ENCODE measurements at regions not wholly inside any gene's neighbourhood (a gene's known extent, or its start where the extent isn't known, plus 50 kb on each side); places are given as distances from the start of the nearest gene placed in this dataset.

- Histone ChIP-seq H3K36me3 (ENCODE audit: control insufficient read depth, insufficient read depth, low read length, severe bottlenecking) (no peaks in the 10 kb centered on the region), H3K4me3 (ENCODE audit: low read length) (no peak overlapping the region), H3K9ac (ENCODE audit: low read length) (no peak overlapping the region), H3K4me1 (ENCODE audit: control insufficient read depth, insufficient read depth, low read length) (peaks cover 20% of the 10 kb centered on the region), H3K27me3 (replicated peaks; ENCODE audit: control insufficient read depth, insufficient read depth, low read length) (no peaks in the 10 kb centered on the region), H3K9me3 (ENCODE audit: control insufficient read depth, low read length) (peaks cover 11% of the 10 kb centered on the region)
- DNase-seq (ENCODE audit: low read depth), result no peak
These were observed 129.7 kb downstream of the SNX19 start for GRCh38 chr11:130786586-130786985.

GRCh38 chr11:130787092-130787616 is 129.1 kb downstream of the SNX19 start:
- no peak overlapping the region for H3K9ac ChIP-seq (ENCODE audit: low read length)
- no peaks in the 10 kb centered on the region for H3K27me3 ChIP-seq (replicated peaks; ENCODE audit: control insufficient read depth, insufficient read depth, low read length)
- H3K36me3 ChIP-seq (ENCODE audit: control insufficient read depth, insufficient read depth, low read length, severe bottlenecking), result no peaks in the 10 kb centered on the region
- peaks cover 15% of the 10 kb centered on the region for H3K4me1 ChIP-seq (ENCODE audit: control insufficient read depth, insufficient read depth, low read length)
- H3K9me3 ChIP-seq (ENCODE audit: control insufficient read depth, low read length), result peaks cover 11% of the 10 kb centered on the region
- no peak overlapping the region for H3K4me3 ChIP-seq (ENCODE audit: low read length)
- peak; percentile 69 for DNase-seq (ENCODE audit: low read depth)

GRCh38 chr11:130787973-130788570 is 128.2 kb downstream of the SNX19 start:
- Histone ChIP-seq H3K4me1 (ENCODE audit: control insufficient read depth, insufficient read depth, low read length) (peaks cover 5% of the 10 kb centered on the region), H3K4me3 (ENCODE audit: low read length) (no peak overlapping the region), H3K9me3 (ENCODE audit: control insufficient read depth, low read length) (peaks cover 11% of the 10 kb centered on the region), H3K27me3 (replicated peaks; ENCODE audit: control insufficient read depth, insufficient read depth, low read length) (no peaks in the 10 kb centered on the region), H3K36me3 (ENCODE audit: control insufficient read depth, insufficient read depth, low read length, severe bottlenecking) (no peaks in the 10 kb centered on the region), H3K9ac (ENCODE audit: low read length) (no peak overlapping the region)
- DNase-seq (ENCODE audit: low read depth), result no peak

GRCh38 chr11:130789056-130789640 is 127.1 kb downstream of the SNX19 start:
- Histone ChIP-seq H3K4me3 (ENCODE audit: low read length) (no peak overlapping the region), H3K36me3 (ENCODE audit: control insufficient read depth, insufficient read depth, low read length, severe bottlenecking) (no peaks in the 10 kb centered on the region), H3K4me1 (ENCODE audit: control insufficient read depth, insufficient read depth, low read length) (no peaks in the 10 kb centered on the region), H3K9me3 (ENCODE audit: control insufficient read depth, low read length) (peaks cover 11% of the 10 kb centered on the region), H3K27me3 (replicated peaks; ENCODE audit: control insufficient read depth, insufficient read depth, low read length) (no peaks in the 10 kb centered on the region), H3K9ac (ENCODE audit: low read length) (no peak overlapping the region)
- DNase-seq (ENCODE audit: low read depth), result no peak

GRCh38 chr11:130790689-130791088 is 125.6 kb downstream of the SNX19 start:
- Histone ChIP-seq H3K9ac (ENCODE audit: low read length) (no peak overlapping the region), H3K9me3 (ENCODE audit: control insufficient read depth, low read length) (peaks cover 11% of the 10 kb centered on the region), H3K4me3 (ENCODE audit: low read length) (no peak overlapping the region), H3K27me3 (replicated peaks; ENCODE audit: control insufficient read depth, insufficient read depth, low read length) (no peaks in the 10 kb centered on the region), H3K36me3 (ENCODE audit: control insufficient read depth, insufficient read depth, low read length, severe bottlenecking) (no peaks in the 10 kb centered on the region), H3K4me1 (ENCODE audit: control insufficient read depth, insufficient read depth, low read length) (no peaks in the 10 kb centered on the region)
- no peak for DNase-seq (ENCODE audit: low read depth)

GRCh38 chr11:130792772-130793171 is 123.5 kb downstream of the SNX19 start:
- Histone ChIP-seq H3K27me3 (replicated peaks; ENCODE audit: control insufficient read depth, insufficient read depth, low read length) (no peaks in the 10 kb centered on the region), H3K4me1 (ENCODE audit: control insufficient read depth, insufficient read depth, low read length) (no peaks in the 10 kb centered on the region), H3K4me3 (ENCODE audit: low read length) (no peak overlapping the region), H3K9ac (ENCODE audit: low read length) (no peak overlapping the region), H3K9me3 (ENCODE audit: control insufficient read depth, low read length) (peaks cover 11% of the 10 kb centered on the region), H3K36me3 (ENCODE audit: control insufficient read depth, insufficient read depth, low read length, severe bottlenecking) (no peaks in the 10 kb centered on the region)
- no peak for DNase-seq (ENCODE audit: low read depth)

- H3K27me3 ChIP-seq (replicated peaks; ENCODE audit: control insufficient read depth, insufficient read depth, low read length), result no peaks in the 10 kb centered on the region
- H3K4me3 ChIP-seq (ENCODE audit: low read length), result no peak overlapping the region
- H3K9me3 ChIP-seq (ENCODE audit: control insufficient read depth, low read length), result no peaks in the 10 kb centered on the region
- H3K4me1 ChIP-seq (ENCODE audit: control insufficient read depth, insufficient read depth, low read length), result peaks cover 6% of the 10 kb centered on the region
- no peak for DNase-seq (ENCODE audit: low read depth)
- H3K9ac ChIP-seq (ENCODE audit: low read length), result no peak overlapping the region
- no peaks in the 10 kb centered on the region for H3K36me3 ChIP-seq (ENCODE audit: control insufficient read depth, insufficient read depth, low read length, severe bottlenecking)
These were observed 119.5 kb downstream of the SNX19 start for GRCh38 chr11:130796828-130797227.

- H3K4me3 ChIP-seq (ENCODE audit: low read length), result no peak overlapping the region
- H3K9me3 ChIP-seq (ENCODE audit: control insufficient read depth, low read length), result no peaks in the 10 kb centered on the region
- no peaks in the 10 kb centered on the region for H3K27me3 ChIP-seq (replicated peaks; ENCODE audit: control insufficient read depth, insufficient read depth, low read length)
- H3K9ac ChIP-seq (ENCODE audit: low read length), result no peak overlapping the region
- peak; percentile 57 for DNase-seq (ENCODE audit: low read depth)
- H3K36me3 ChIP-seq (ENCODE audit: control insufficient read depth, insufficient read depth, low read length, severe bottlenecking), result no peaks in the 10 kb centered on the region
- peaks cover 8% of the 10 kb centered on the region for H3K4me1 ChIP-seq (ENCODE audit: control insufficient read depth, insufficient read depth, low read length)
These were observed 118.0 kb downstream of the SNX19 start for GRCh38 chr11:130798280-130798679.

GRCh38 chr11:130798801-130799200 is 117.5 kb downstream of the SNX19 start:
- no peaks in the 10 kb centered on the region for H3K27me3 ChIP-seq (replicated peaks; ENCODE audit: control insufficient read depth, insufficient read depth, low read length)
- H3K9ac ChIP-seq (ENCODE audit: low read length), result no peak overlapping the region
- peaks cover 8% of the 10 kb centered on the region for H3K4me1 ChIP-seq (ENCODE audit: control insufficient read depth, insufficient read depth, low read length)
- H3K36me3 ChIP-seq (ENCODE audit: control insufficient read depth, insufficient read depth, low read length, severe bottlenecking), result no peaks in the 10 kb centered on the region
- no peaks in the 10 kb centered on the region for H3K9me3 ChIP-seq (ENCODE audit: control insufficient read depth, low read length)
- no peak overlapping the region for H3K4me3 ChIP-seq (ENCODE audit: low read length)
- no peak for DNase-seq (ENCODE audit: low read depth)

- no peaks in the 10 kb centered on the region for H3K9me3 ChIP-seq (ENCODE audit: control insufficient read depth, low read length)
- H3K4me3 ChIP-seq (ENCODE audit: low read length), result no peak overlapping the region
- peak; percentile 43 for DNase-seq (ENCODE audit: low read depth)
These were observed 114.8 kb downstream of the SNX19 start for GRCh38 chr11:130801333-130802122.

GRCh38 chr11:130802567-130802966 is 113.7 kb downstream of the SNX19 start:
- H3K36me3 ChIP-seq (ENCODE audit: control insufficient read depth, insufficient read depth, low read length, severe bottlenecking), result no peaks in the 10 kb centered on the region
- peaks cover 8% of the 10 kb centered on the region for H3K4me1 ChIP-seq (ENCODE audit: control insufficient read depth, insufficient read depth, low read length)
- no peaks in the 10 kb centered on the region for H3K9me3 ChIP-seq (ENCODE audit: control insufficient read depth, low read length)
- H3K27me3 ChIP-seq (replicated peaks; ENCODE audit: control insufficient read depth, insufficient read depth, low read length), result no peaks in the 10 kb centered on the region
- no peak for DNase-seq (ENCODE audit: low read depth)
- H3K9ac ChIP-seq (ENCODE audit: low read length), result no peak overlapping the region
- H3K4me3 ChIP-seq (ENCODE audit: low read length), result no peak overlapping the region

More at GRCh38 chr11:130801333-130802122, 114.8 kb downstream of the SNX19 start:
- H3K36me3 ChIP-seq (ENCODE audit: control insufficient read depth, insufficient read depth, low read length, severe bottlenecking), result no peaks in the 10 kb centered on the region
- H3K27me3 ChIP-seq (replicated peaks; ENCODE audit: control insufficient read depth, insufficient read depth, low read length), result no peaks in the 10 kb centered on the region
- peaks cover 8% of the 10 kb centered on the region for H3K4me1 ChIP-seq (ENCODE audit: control insufficient read depth, insufficient read depth, low read length)
- no peak overlapping the region for H3K9ac ChIP-seq (ENCODE audit: low read length)

Measured in adipocyte (in vitro differentiated cells).